AG04450 (cell line): ENCODE measurements at regions not wholly inside any gene's neighbourhood (a gene's known extent, or its start where the extent isn't known, plus 50 kb on each side); places are given as distances from the start of the nearest gene placed in this dataset.

Source experiments
- CTCF ChIA-PET: fragments of 300-600, 350-600 bp; formaldehyde crosslinking; extraction: SDS; loops from one replicate; lab custom pipeline; 2022; ENCODE audit warnings: antibody characterized with exemption, inconsistent platforms; lab: Charles Lee
- POLR2A ChIA-PET: fragments of 350-600 bp; formaldehyde crosslinking; extraction: SDS; loops from one replicate; lab custom pipeline; 2021; ENCODE audit warnings: antibody characterized with exemption, inconsistent platforms; lab: Yijun Ruan, JAX
- DNase-seq: peaks from one replicate; pipeline ENCODE4 v3.0.0-alpha.2; 2011; ENCODE audit warnings: low read depth, low spot score
- H3K27ac ChIP-seq: one replicate; pipeline ENCODE4 v1.5.1; 2012; ENCODE audit warnings: low read depth, low read length, control low read depth
- H3K27me3 ChIP-seq: one replicate; pipeline ENCODE4 v1.6.0; 2012; ENCODE audit warnings: low read length; ENCODE audit not compliant: control insufficient read depth, insufficient read depth
- H3K4me3 ChIP-seq: 2 replicates; pipeline ENCODE4 v1.5.1; 2011; ENCODE audit warnings: mild to moderate bottlenecking, low read depth, low read length, control low read depth
- H3K9me3 ChIP-seq: 2 replicates; pipeline ENCODE4 v1.5.1; 2012; ENCODE audit warnings: low read length; ENCODE audit not compliant: control insufficient read depth, insufficient read depth
- CTCF ChIP-seq: IDR thresholded peaks from 2 replicates; pipeline ENCODE4 v1.5.1; 2011; ENCODE audit warnings: low read depth, low read length, control low read depth, inconsistent platforms

GRCh38 chr9:86800681-86801080, 146.6 kb downstream of the GAS1 start:
- Histone ChIP-seq H3K27ac (no peak overlapping the region), H3K9me3 (no peaks in the 10 kb centered on the region), H3K27me3 (peaks cover 2% of the 10 kb centered on the region), H3K4me3 (no peak overlapping the region)
- no peak for DNase-seq
- POLR2A ChIA-PET = no interaction called here
- CTCF ChIA-PET = no interaction called here
- no peak for TF ChIP-seq CTCF

- no peak overlapping the region for H3K27ac ChIP-seq
- ChIA-PET POLR2A (no interaction called here), CTCF (interaction anchor here (1.5 kb wide), 1 partner anchor 313 kb away, joined by 4 read pairs; no protein-coding TSS in a partner anchor)
- no peak for TF ChIP-seq CTCF
- H3K9me3 ChIP-seq = no peaks in the 10 kb centered on the region
- H3K4me3 ChIP-seq = no peak overlapping the region
- DNase-seq = no peak
- H3K27me3 ChIP-seq = no peaks in the 10 kb centered on the region
These were observed 148.3 kb downstream of the GAS1 start for GRCh38 chr9:86798966-86799365.

- no peak for TF ChIP-seq CTCF
- Histone ChIP-seq H3K4me3 (no peak overlapping the region), H3K27ac (no peak overlapping the region), H3K27me3 (no peaks in the 10 kb centered on the region), H3K9me3 (no peaks in the 10 kb centered on the region)
- no peak for DNase-seq
- ChIA-PET POLR2A (no interaction called here), CTCF (interaction anchor here (0.6 to 1.5 kb wide), 4 partner anchors 49 to 382 kb away, joined by 3 to 5 read pairs (median 4); no protein-coding TSS in a partner anchor)
These were observed 150.6 kb downstream of the GAS1 start for GRCh38 chr9:86796666-86797065.

DNA sequence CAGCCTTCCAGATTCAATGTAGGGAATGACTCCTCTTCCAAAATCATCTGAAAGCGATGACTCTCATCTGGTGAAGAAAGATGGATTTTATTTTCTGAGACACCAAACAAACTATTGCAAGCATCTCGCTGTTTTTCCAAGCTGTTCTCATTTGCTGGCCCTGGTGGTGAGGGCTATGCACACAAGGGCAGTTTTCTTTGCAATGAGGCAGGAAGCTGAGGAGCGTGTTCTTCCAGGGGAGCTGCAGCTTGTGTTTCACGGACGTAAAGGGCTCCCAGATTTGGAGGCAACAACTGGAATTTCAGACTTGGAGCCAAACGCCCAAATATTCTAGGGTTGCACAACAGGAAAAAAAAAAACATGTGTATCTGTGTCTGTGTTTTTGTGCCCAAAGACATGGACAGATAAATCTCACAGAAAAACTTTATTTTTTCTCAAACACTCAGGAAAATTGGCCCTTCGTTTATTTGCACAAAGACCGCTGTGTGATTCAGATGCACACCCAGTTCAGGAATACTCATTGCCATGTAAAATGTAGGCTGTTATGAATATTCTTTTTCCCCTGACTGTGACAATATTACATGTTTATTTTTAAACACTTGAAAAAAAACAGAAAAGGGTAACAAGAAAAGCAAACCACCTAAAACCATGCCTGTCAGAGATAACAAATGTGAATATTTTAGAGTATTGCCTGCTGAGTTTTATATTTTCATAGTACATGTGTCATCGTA, 151.3 kb downstream of the GAS1 start:
- peak; percentile 58 for DNase-seq
- CTCF ChIA-PET = interaction anchor here (0.6 to 1.5 kb wide), 5 partner anchors 48 to 381 kb away, joined by 3 to 5 read pairs (median 5); no protein-coding TSS in a partner anchor
- Histone ChIP-seq H3K9me3 (no peaks in the 10 kb centered on the region), H3K27me3 (no peaks in the 10 kb centered on the region), H3K27ac (peak overlapping the region; percentile 42), H3K4me3 (no peak overlapping the region)
- TF ChIP-seq CTCF = peak; percentile 58
- POLR2A ChIA-PET = interaction anchor here (0.5 to 1.4 kb wide), 5 partner anchors 11 to 188 kb away, joined by 3 to 7 read pairs (median 3); partner anchors contain the start of gene GAS1

GRCh38 chr9:86795047-86795442, 152.3 kb downstream of the GAS1 start:
- DNase-seq = no peak
- H3K9me3 ChIP-seq = no peaks in the 10 kb centered on the region
- ChIA-PET CTCF (no interaction called here), POLR2A (interaction anchor here (1.4 kb wide), 1 partner anchor 152 kb away, joined by 7 read pairs; the partner anchor contains the start of gene GAS1)
- H3K27me3 ChIP-seq = no peaks in the 10 kb centered on the region
- no peak for TF ChIP-seq CTCF
- H3K4me3 ChIP-seq = no peak overlapping the region
- H3K27ac ChIP-seq = peak overlapping the region; percentile 43
